VCaP (cell line): ENCODE measurements at regions not wholly inside any gene's neighbourhood (a gene's known extent, or its start where the extent isn't known, plus 50 kb on each side); places are given as distances from the start of the nearest gene placed in this dataset.

ENCODE experiments used
- H3K27ac ChIP-seq: fragments of 450-650 bp; 2 replicates; pipeline ENCODE4 v1.5.1; 2017
- TF ChIP-seq, protein P1 (sequence below): fragments of 450-650 bp; conservative IDR thresholded peaks from 2 replicates; pipeline ENCODE4 v1.5.1; 2017; ENCODE audit warnings: mild to moderate bottlenecking, moderate library complexity

DNA sequence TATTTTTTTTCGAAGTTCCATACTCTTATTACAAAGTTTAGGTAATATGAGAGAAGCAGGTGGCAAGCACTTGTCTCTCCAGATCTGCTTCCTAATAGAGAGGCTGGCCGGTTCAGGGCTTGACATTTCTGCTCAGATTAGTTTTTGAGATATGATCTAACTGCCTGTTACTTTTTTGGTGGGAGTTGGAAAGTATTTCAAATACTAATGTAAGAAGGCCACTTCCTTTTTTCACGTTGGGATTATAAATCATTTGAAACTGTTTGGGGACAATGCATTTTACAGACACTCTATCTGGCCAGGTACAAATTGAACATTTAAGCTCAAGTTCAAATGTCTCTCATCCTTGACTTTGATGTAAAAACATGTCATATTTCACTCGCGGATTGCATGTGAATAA is 222.1 kb upstream of the SULF2 start:
- no peak overlapping the region for H3K27ac ChIP-seq
- TF ChIP-seq, protein P1, sequence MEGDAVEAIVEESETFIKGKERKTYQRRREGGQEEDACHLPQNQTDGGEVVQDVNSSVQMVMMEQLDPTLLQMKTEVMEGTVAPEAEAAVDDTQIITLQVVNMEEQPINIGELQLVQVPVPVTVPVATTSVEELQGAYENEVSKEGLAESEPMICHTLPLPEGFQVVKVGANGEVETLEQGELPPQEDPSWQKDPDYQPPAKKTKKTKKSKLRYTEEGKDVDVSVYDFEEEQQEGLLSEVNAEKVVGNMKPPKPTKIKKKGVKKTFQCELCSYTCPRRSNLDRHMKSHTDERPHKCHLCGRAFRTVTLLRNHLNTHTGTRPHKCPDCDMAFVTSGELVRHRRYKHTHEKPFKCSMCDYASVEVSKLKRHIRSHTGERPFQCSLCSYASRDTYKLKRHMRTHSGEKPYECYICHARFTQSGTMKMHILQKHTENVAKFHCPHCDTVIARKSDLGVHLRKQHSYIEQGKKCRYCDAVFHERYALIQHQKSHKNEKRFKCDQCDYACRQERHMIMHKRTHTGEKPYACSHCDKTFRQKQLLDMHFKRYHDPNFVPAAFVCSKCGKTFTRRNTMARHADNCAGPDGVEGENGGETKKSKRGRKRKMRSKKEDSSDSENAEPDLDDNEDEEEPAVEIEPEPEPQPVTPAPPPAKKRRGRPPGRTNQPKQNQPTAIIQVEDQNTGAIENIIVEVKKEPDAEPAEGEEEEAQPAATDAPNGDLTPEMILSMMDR, result no peak

DNA sequence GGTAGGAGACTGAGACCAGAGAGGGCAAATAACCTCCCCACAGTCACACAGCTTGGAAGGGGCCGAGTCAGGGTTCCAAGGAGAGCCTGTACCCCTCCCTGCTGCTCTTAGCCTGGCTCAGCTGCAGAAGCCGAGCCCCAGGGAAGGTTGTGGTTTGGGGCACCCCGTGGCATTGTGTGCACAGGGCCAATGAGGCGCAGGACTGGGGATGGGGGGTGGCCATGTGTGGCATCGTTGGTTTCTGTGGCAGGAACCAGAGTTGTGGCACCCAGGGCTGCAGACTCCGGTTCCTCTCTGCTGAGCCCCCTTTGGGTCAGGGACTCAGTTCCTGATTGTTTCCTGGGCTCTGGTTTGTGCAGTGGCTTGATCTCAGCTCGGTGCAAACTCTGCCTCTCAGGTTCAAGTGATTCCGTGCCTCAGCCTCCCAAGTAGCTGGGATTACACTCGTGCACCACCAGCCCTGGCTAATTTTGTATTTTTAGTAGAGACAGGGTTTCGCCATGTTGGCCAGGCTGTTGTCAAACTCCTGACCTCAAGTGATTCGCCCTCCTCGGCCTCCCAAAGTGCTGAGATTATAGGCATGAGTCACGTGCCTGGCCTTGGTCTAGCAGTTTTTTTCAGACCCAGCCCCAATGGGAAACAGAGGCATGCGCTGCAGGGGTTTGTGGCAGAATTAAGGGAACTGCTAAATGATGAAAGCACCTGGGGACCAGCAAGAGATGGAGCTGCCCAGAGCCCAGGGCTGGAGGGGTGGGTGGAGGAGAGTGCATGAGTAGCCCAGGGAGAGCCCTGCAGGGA is 221.0 kb upstream of the SULF2 start:
- no peak overlapping the region for H3K27ac ChIP-seq
- TF ChIP-seq, protein P1, result no peak

DNA sequence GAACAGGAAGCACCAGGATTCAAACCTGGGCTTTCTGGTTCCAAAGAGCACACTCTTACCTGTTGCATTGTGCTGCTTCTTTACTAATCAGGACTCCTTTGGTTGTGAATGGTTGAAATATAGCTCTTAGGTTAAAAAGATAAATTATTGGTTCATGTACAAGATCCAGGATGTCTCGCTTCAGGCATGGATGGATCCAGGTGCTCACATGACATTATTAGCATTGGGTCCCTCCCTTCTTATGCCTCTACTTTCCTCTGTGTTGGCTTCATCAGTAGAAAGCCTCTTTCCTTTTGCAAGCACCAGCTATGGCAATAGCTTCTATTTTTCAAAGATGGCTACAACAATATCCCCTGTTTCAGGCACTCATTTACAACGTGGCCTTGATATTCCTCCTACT is 217.7 kb upstream of the SULF2 start:
- no peak overlapping the region for H3K27ac ChIP-seq
- TF ChIP-seq, protein P1, result no peak

DNA sequence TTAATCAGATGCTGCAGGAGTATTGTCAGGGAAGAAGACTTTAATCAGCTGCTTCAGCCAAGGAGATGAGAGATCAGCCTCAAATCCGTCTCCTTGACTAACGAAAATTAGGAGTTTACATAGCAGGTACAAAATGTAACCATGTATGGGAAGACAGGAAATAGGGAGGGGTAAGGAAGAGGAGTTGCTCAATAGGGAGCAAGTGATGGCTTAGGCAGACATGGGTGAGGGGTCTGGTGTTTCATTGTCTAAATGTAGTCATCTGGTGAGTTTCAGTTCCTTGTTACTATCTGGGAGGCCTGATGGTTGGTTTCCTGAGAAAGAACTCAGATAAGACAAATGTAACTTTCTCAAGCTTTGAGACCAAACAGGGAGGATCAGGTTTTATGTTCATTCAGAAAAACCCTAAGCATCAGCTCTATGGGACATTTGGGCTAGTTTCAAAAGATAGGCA is 217.3 kb upstream of the SULF2 start:
- no peak overlapping the region for H3K27ac ChIP-seq
- TF ChIP-seq, protein P1, result no peak

DNA sequence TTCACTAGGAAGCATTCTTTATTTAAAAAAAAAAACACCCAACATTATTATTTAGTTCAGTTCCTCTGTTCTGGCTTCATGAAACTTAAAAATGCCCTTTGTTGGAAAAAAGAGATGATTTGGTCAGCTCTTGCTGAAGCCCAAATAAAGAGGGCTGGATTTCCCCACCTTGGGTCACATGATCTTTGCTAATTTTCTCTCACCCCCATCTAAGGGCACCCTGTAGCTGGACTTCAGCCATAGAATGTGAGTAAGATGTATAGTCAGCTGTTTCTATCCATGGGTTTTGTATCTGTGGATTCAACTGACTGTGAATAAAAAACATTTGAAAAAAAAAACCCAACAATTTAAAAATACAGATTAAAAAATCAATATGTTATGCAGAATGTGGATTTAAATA is 213.9 kb upstream of the SULF2 start:
- TF ChIP-seq, protein P1, result no peak
- no peak overlapping the region for H3K27ac ChIP-seq

DNA sequence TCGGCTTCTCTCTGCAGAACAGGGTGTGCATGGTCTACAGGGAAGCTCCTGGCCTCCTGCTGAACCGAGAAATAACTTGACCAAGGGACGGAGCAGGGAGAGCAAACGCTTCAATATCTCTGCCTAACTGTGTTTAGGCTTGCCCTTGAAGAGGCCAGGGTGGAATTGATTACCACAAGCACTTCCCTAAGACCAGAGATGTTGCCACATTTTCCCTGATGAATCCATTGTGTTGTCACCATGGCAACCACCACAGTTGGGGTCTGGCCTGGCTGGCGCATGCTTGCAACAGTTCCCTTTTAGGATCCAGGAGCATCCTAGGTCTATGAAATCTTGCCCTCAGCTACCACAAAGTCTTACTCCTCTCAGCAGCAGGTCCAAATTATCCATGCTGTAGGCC is 213.5 kb upstream of the SULF2 start:
- TF ChIP-seq, protein P1, result no peak
- H3K27ac ChIP-seq, result no peak overlapping the region

DNA sequence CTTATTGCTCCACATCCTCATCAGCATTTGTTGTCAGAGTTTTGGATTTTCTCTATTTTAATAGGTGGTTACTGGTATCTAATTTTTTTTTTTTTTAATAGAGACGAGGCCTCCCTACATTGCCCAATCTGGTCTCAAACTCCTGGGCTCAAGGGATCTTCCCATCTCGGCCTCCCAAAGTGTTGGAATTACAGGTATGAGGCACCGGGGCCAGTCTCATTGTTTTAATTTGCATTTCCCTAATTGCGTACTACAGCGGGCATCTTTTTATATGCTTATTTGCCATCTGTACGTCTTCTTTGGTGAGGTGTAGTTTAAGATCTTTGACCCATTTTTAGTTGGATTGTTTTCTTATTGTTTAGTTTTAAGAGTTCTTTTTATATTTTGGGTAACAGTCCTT is 210.4 kb upstream of the SULF2 start:
- no peak overlapping the region for H3K27ac ChIP-seq
- TF ChIP-seq, protein P1, result no peak
